Neuron (in vitro differentiated cells): ENCODE measurements at regions not wholly inside any gene's neighbourhood (a gene's known extent, or its start where the extent isn't known, plus 50 kb on each side); places are given as distances from the start of the nearest gene placed in this dataset.

Source experiments
- H2AFZ ChIP-seq: one replicate; pipeline ENCODE4 v1.6.1; 2013; ENCODE audit warnings: low read depth, mild to moderate bottlenecking, inconsistent platforms, low read length, moderate library complexity
- H3K27me3 ChIP-seq: one replicate; pipeline ENCODE4 v1.6.1; 2013; ENCODE audit warnings: low read length; ENCODE audit not compliant: insufficient read depth
- H3K36me3 ChIP-seq: one replicate; pipeline ENCODE4 v1.6.1; 2013; ENCODE audit warnings: low read length; ENCODE audit not compliant: insufficient read depth
- H3K4me1 ChIP-seq: one replicate; pipeline ENCODE4 v1.6.1; 2013; ENCODE audit warnings: low read length; ENCODE audit not compliant: insufficient read depth
- H3K4me3 ChIP-seq: 2 replicates; pipeline ENCODE4 v1.5.1; 2013; ENCODE audit warnings: mild to moderate bottlenecking, low read length, moderate library complexity
- H3K9me3 ChIP-seq: one replicate; pipeline ENCODE4 v1.6.1; 2013; ENCODE audit warnings: low read length

DNA sequence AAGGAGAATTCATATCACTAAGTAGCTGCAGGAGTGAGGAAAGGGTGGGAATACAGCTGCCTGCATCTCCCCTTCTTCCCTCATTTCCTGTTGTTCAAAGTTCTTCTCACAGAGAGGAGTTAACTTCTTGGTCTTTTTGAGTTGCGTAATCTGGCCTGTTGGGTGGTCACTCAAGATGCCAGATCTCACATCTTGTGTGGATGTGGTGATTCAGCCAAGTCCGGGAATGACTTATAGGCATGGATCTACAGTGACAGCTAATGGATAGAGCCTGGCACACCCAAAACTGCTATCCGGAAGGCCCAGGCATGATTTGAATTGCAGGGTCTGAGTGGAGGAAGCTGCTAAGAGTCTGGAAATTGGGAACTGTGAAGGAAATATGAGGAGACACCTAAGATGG is 100.2 kb upstream of the SLC35B3 start:
- Histone ChIP-seq H3K27me3 (no peaks in the 10 kb centered on the region), H3K4me3 (no peak overlapping the region), H3K36me3 (no peaks in the 10 kb centered on the region), H3K9me3 (no peaks in the 10 kb centered on the region), H2AFZ (no peak overlapping the region), H3K4me1 (no peaks in the 10 kb centered on the region)

- no peak overlapping the region for H2AFZ ChIP-seq
- no peaks in the 10 kb centered on the region for H3K36me3 ChIP-seq
- no peaks in the 10 kb centered on the region for H3K4me1 ChIP-seq
- no peak overlapping the region for H3K4me3 ChIP-seq
- no peaks in the 10 kb centered on the region for H3K9me3 ChIP-seq
- no peaks in the 10 kb centered on the region for H3K27me3 ChIP-seq
Measured at GRCh38 chr6:8530785-8531435, 95.6 kb upstream of the SLC35B3 start.

DNA sequence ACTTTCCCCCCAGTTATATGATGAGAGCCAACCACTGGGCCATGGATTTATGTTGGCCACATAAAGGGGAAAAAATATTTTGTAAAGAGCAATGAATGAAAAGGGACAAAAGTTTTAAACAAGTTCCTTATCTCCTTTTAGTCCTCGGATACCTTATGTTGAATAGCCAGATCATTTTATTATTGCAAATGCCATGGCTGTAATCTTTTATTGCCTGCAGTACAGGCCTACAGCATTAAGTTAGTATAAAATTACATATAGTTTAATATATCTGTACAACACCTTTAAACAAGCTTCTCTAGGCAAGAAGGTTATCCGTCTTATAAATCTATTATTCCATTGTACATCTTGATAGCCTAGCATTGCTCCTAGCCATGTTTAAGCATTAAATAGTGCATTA is 93.9 kb upstream of the SLC35B3 start:
- Histone ChIP-seq H3K27me3 (no peaks in the 10 kb centered on the region), H3K4me3 (no peak overlapping the region), H3K4me1 (no peaks in the 10 kb centered on the region), H3K9me3 (no peaks in the 10 kb centered on the region), H3K36me3 (no peaks in the 10 kb centered on the region), H2AFZ (no peak overlapping the region)

DNA sequence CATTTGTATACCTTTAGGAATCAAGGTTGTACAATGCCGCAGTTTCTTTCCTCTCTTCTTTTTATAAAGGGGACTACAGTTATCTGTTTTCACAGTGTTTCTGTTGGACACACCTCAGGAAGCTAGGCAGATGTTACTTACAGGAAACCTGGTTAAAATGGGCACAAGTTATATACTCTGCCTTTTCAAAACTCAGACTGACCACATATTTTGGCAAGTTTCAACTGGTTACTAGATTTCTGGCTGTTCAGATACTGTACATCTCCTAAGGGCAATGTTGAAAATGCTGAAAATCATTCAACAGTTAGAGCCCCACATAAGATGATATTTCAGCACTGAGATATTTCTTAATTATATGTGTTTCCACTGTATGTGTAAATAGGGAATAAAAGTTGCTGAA is 92.5 kb upstream of the SLC35B3 start:
- no peaks in the 10 kb centered on the region for H3K4me1 ChIP-seq
- H3K36me3 ChIP-seq: no peaks in the 10 kb centered on the region
- no peak overlapping the region for H2AFZ ChIP-seq
- H3K9me3 ChIP-seq: no peaks in the 10 kb centered on the region
- H3K4me3 ChIP-seq: no peak overlapping the region
- no peaks in the 10 kb centered on the region for H3K27me3 ChIP-seq

- Histone ChIP-seq H2AFZ (no peak overlapping the region), H3K4me1 (no peaks in the 10 kb centered on the region), H3K27me3 (no peaks in the 10 kb centered on the region), H3K36me3 (no peaks in the 10 kb centered on the region), H3K4me3 (no peak overlapping the region), H3K9me3 (no peaks in the 10 kb centered on the region)
Measured at GRCh38 chr6:8526624-8527023, 91.3 kb upstream of the SLC35B3 start.

DNA sequence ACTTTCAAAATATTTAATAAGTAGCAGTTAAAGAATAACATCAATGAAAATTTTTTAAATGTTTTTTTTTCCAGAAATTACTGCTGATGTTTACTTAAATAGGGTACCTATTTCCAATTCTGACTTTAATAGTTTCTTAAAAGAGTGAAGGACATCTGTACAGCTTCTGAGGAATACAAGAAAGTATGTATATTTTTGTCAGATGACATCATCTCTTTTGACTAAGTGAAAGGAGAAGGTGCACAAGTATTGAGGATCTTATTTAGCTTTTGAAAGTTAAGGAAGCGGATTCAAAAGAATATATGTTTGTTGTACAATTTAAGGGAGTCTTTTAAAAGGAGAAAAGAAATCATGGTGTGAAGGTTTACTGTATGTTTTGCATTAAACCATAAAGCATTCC is 90.0 kb upstream of the SLC35B3 start:
- H3K9me3 ChIP-seq: no peaks in the 10 kb centered on the region
- no peaks in the 10 kb centered on the region for H3K27me3 ChIP-seq
- no peak overlapping the region for H2AFZ ChIP-seq
- no peak overlapping the region for H3K4me3 ChIP-seq
- H3K4me1 ChIP-seq: no peaks in the 10 kb centered on the region
- no peaks in the 10 kb centered on the region for H3K36me3 ChIP-seq

GRCh38 chr6:8513174-8513573 is 77.8 kb upstream of the SLC35B3 start:
- no peaks in the 10 kb centered on the region for H3K27me3 ChIP-seq
- no peak overlapping the region for H2AFZ ChIP-seq
- H3K36me3 ChIP-seq: no peaks in the 10 kb centered on the region
- no peak overlapping the region for H3K4me3 ChIP-seq
- no peaks in the 10 kb centered on the region for H3K4me1 ChIP-seq
- no peaks in the 10 kb centered on the region for H3K9me3 ChIP-seq

DNA sequence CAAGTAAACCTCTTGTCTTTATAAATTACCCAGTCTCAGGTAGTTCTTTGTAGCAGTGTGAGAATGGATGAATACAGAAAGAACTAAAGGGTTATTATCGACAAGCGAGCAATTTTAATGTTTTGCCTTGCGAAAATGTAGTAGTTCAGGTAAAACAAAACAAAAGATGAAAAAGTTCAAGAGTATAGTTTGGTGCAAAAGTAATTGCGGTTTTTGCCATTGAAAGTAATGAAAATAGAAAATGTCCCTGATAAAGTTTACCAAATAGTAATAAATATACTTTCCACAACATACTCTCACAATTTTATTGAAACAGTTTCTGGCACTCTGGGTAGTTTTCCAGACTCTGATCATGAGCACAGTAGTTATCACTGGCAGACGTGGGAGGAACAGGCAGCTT is 71.9 kb upstream of the SLC35B3 start:
- Histone ChIP-seq H3K4me3 (no peak overlapping the region), H3K27me3 (no peaks in the 10 kb centered on the region), H3K9me3 (no peaks in the 10 kb centered on the region), H3K36me3 (no peaks in the 10 kb centered on the region), H2AFZ (no peak overlapping the region), H3K4me1 (peaks cover 6% of the 10 kb centered on the region)

GRCh38 chr6:8506126-8506525 is 70.8 kb upstream of the SLC35B3 start:
- Histone ChIP-seq H3K36me3 (no peaks in the 10 kb centered on the region), H3K4me3 (no peak overlapping the region), H3K9me3 (no peaks in the 10 kb centered on the region), H2AFZ (no peak overlapping the region), H3K27me3 (no peaks in the 10 kb centered on the region), H3K4me1 (peaks cover 6% of the 10 kb centered on the region)

DNA sequence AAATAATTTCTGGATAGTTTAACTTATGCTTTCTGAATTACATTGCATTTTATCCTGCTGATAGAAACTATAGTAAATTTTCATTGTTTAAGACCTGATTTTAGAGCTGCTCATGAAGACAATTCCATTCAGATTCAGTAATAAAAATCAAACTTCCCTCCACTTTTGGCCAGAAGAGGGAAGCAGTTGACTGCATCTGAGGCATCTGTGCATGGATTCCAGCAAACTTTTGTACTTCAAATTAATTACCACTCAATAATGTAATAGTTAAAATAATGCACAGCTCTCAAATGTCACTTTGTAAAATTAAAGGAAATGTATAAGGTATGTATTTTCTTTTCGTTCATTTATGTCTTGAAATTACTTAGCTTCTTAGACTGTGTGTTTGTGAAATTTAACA is 64.2 kb upstream of the SLC35B3 start:
- Histone ChIP-seq H3K4me1 (no peaks in the 10 kb centered on the region), H3K9me3 (no peaks in the 10 kb centered on the region), H3K36me3 (no peaks in the 10 kb centered on the region), H3K4me3 (no peak overlapping the region), H2AFZ (no peak overlapping the region), H3K27me3 (no peaks in the 10 kb centered on the region)

- no peaks in the 10 kb centered on the region for H3K27me3 ChIP-seq
- no peaks in the 10 kb centered on the region for H3K9me3 ChIP-seq
Measured at GRCh38 chr6:8494730-8495129, 59.4 kb upstream of the SLC35B3 start.

DNA sequence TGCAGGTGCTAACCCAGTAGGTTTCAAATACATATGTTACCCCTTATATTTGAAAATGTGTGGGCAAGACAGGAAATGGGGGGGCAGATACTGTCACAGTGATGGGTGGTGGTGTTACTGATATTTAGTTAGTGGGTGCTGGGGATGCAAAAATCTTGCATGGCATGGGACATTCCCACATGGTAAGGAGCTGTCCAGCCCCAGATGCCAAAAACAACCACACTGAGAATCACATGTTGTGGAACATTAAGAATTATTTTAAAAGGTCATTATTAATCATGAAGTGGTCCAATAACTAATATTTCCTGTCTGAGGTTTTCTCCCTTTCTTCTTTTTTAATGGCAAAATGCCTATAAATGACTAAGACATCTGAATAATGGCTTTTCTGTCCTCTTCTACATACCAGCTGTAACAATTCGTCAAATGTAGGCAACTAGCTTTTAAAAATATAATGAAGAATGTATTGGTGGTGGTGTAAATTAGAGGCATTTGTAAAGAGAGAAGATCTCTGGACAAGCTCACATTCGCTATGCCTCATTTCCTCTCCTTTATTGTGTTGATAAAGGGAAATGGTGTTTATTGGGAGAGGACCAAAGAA is 57.3 kb upstream of the SLC35B3 start:
- Histone ChIP-seq H3K9me3 (no peaks in the 10 kb centered on the region), H3K27me3 (no peaks in the 10 kb centered on the region), H2AFZ (no peak overlapping the region), H3K36me3 (no peaks in the 10 kb centered on the region), H3K4me3 (no peak overlapping the region), H3K4me1 (no peaks in the 10 kb centered on the region)

More at GRCh38 chr6:8494730-8495129, 59.4 kb upstream of the SLC35B3 start:
- no peaks in the 10 kb centered on the region for H3K36me3 ChIP-seq
- H3K4me1 ChIP-seq: no peaks in the 10 kb centered on the region
- no peak overlapping the region for H3K4me3 ChIP-seq
- H2AFZ ChIP-seq: no peak overlapping the region
